Hematopoietic multipotent progenitor cell treated with erythropoietin and hydrocortisone succinate and interleukin-3 and kit ligand, for 8 days (in vitro differentiated cells): ENCODE measurements at regions not wholly inside any gene's neighbourhood (a gene's known extent, or its start where the extent isn't known, plus 50 kb on each side); places are given as distances from the start of the nearest gene placed in this dataset.
"Not testable (repeated sequence)": the region's sequence is repeated elsewhere in the genome, so short reads cannot be mapped to it uniquely, and the experiment has no call there.

ENCODE experiments used
- DNase-seq: peaks from one replicate; pipeline ENCODE4 v3.0.0-alpha.2; 2015

GRCh38 chr4:64001229-64001898, 407.9 kb downstream of the TECRL start:
- no peak for DNase-seq

GRCh38 chr4:64000241-64000640, 409.0 kb downstream of the TECRL start:
- DNase-seq, result no peak

- DNase-seq, result no peak
Observed at GRCh38 chr4:63986253-63986652, 423.0 kb downstream of the TECRL start.

- no peak for DNase-seq
Observed at GRCh38 chr4:63983224-63983623, 426.0 kb downstream of the TECRL start.

- DNase-seq, result no peak
Observed at GRCh38 chr4:63965875-63966274, 443.4 kb downstream of the TECRL start.

GRCh38 chr4:63942706-63943286, 466.5 kb downstream of the TECRL start:
- DNase-seq, result not testable (repeated sequence)

- no peak for DNase-seq
Observed at GRCh38 chr4:63937961-63938360, 471.3 kb downstream of the TECRL start.

GRCh38 chr4:63922146-63922545, 487.1 kb downstream of the TECRL start:
- no peak for DNase-seq

GRCh38 chr4:63921561-63921960, 487.7 kb downstream of the TECRL start:
- DNase-seq, result no peak

GRCh38 chr4:63919636-63920365, 489.4 kb downstream of the TECRL start:
- no peak for DNase-seq

GRCh38 chr4:63906660-63907183, 502.5 kb downstream of the TECRL start:
- DNase-seq, result no peak

- no peak for DNase-seq
Observed at GRCh38 chr4:63904201-63904600, 505.0 kb downstream of the TECRL start.

- no peak for DNase-seq
Observed at GRCh38 chr4:63901304-63901703, 507.9 kb downstream of the TECRL start.

GRCh38 chr4:63898961-63899360, 510.3 kb downstream of the TECRL start:
- DNase-seq, result no peak

GRCh38 chr4:63894161-63894560, 515.1 kb downstream of the TECRL start:
- DNase-seq, result no peak

GRCh38 chr4:63869370-63869769, 539.9 kb downstream of the TECRL start:
- no peak for DNase-seq

GRCh38 chr4:63851496-63851895, 557.8 kb downstream of the TECRL start:
- no peak for DNase-seq

GRCh38 chr4:63841266-63841665, 568.0 kb downstream of the TECRL start:
- no peak for DNase-seq

GRCh38 chr4:63831590-63832155, 577.6 kb downstream of the TECRL start:
- no peak for DNase-seq

GRCh38 chr4:63817196-63817865, 591.9 kb downstream of the TECRL start:
- no peak for DNase-seq

GRCh38 chr4:63814171-63814964, 594.9 kb downstream of the TECRL start:
- DNase-seq, result no peak

GRCh38 chr4:63799166-63799565, 610.1 kb downstream of the TECRL start:
- no peak for DNase-seq
